ENCODE measurements at regions not wholly inside any gene's neighbourhood (a gene's known extent, or its start where the extent isn't known, plus 50 kb on each side); places are given as distances from the start of the nearest gene placed in this dataset.
"Not testable (repeated sequence)": the region's sequence is repeated elsewhere in the genome, so short reads cannot be mapped to it uniquely, and the experiment has no call there.

DNA sequence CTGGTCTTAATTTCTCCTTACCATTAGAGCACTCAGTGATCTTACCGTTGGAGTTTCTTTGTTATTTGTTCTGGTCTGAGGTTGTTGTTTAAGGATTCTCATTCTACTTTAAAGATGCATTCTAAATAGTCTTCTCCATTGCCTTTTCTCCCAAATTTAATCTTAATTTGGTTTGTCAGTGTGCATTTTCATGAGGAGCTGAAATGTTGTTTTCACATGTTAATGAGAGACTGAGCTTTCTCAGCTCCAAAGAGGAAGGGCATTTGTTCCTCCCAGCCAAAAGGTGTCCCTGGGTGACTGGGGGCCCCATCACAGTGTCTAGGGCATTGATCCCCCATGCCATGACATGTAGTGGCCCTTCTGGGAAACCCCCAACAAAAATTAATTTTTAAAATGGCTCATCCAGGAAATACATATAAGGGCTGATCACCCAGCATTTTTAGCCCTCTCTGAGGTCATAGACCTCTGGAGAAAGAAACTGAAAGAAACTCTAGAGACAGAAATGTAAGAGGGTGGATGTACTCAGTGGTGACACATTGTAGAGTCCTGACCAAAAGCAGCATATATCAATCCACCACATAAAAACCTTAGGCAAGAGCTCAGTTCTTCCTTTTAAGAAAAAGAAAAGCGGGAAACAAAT is 240.4 kb upstream of the RAI14 start:
- Mint-ChIP-seq H3K27ac (ENCODE audit: unreplicated experiment) (no peak overlapping the region), H3K27me3 (ENCODE audit: low read depth) (peaks cover 3% of the 10 kb centered on the region), H3K4me1 (peaks cover 22% of the 10 kb centered on the region), H3K36me3 (ENCODE audit: low read depth) (peaks cover 4% of the 10 kb centered on the region), H3K4me3 (no peak overlapping the region), H3K9me3 (peaks cover 6% of the 10 kb centered on the region)
- no peak for DNase-seq (ENCODE audit: low read depth, low spot score)
- TF ChIP-seq, protein P1, sequence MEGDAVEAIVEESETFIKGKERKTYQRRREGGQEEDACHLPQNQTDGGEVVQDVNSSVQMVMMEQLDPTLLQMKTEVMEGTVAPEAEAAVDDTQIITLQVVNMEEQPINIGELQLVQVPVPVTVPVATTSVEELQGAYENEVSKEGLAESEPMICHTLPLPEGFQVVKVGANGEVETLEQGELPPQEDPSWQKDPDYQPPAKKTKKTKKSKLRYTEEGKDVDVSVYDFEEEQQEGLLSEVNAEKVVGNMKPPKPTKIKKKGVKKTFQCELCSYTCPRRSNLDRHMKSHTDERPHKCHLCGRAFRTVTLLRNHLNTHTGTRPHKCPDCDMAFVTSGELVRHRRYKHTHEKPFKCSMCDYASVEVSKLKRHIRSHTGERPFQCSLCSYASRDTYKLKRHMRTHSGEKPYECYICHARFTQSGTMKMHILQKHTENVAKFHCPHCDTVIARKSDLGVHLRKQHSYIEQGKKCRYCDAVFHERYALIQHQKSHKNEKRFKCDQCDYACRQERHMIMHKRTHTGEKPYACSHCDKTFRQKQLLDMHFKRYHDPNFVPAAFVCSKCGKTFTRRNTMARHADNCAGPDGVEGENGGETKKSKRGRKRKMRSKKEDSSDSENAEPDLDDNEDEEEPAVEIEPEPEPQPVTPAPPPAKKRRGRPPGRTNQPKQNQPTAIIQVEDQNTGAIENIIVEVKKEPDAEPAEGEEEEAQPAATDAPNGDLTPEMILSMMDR (conservative IDR thresholded peaks at IDR 0.05): no peak

DNA sequence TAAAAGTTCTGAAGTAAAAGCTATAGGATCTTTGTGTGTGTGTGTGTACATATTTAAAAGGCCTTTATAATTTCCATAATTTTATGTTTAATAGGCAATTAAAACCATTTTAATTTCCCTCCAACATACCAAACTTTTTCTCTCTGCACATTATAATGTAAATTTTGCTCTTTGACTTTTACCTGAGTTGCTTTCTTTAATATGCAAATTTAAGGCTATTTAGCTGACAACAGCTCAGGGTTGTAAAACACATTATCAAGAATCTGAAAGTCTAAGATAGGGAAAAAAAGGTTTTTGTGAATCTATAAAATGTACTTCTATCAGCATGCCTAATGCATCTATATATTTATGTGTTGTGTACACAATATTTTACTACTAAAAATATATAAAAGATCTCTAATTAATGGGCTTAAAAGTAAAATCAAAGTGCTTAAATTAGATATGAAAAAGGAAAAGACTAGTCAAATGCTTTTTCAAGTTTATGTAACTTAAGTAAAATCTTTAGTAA is 239.6 kb upstream of the RAI14 start:
- Mint-ChIP-seq H3K36me3 (ENCODE audit: low read depth) (peaks cover 6% of the 10 kb centered on the region), H3K4me3 (no peak overlapping the region), H3K4me1 (peaks cover 16% of the 10 kb centered on the region), H3K27ac (ENCODE audit: unreplicated experiment) (no peak overlapping the region), H3K27me3 (ENCODE audit: low read depth) (peaks cover 3% of the 10 kb centered on the region), H3K9me3 (peaks cover 6% of the 10 kb centered on the region)
- TF ChIP-seq, protein P1 (conservative IDR thresholded peaks at IDR 0.05): no peak
- DNase-seq (ENCODE audit: low read depth, low spot score): no peak

DNA sequence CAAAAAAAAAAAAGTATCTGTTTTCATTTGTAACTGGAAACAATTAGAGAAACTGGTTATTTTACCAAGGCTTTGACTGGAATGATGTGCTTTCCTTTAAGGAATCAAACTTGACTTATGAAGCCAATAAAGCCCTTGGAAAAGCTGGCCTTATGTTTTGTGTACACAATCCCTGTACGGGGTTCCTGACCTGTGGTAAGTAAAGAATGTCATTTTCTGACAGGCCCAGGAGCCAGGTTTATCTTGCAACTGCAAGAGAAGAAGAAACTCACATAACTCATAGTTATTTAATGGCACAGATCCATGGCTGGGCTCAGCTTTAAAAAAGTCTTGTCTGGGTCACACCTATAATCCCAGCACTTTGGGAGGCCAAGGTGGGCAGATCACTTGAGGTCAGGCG is 235.9 kb upstream of the RAI14 start:
- H3K27me3 Mint-ChIP-seq (ENCODE audit: low read depth); H3K4me3 Mint-ChIP-seq; H3K9me3 Mint-ChIP-seq; H3K36me3 Mint-ChIP-seq (ENCODE audit: low read depth); H3K4me1 Mint-ChIP-seq; H3K27ac Mint-ChIP-seq (ENCODE audit: unreplicated experiment); DNase-seq (ENCODE audit: low read depth, low spot score): not testable (repeated sequence)

DNA sequence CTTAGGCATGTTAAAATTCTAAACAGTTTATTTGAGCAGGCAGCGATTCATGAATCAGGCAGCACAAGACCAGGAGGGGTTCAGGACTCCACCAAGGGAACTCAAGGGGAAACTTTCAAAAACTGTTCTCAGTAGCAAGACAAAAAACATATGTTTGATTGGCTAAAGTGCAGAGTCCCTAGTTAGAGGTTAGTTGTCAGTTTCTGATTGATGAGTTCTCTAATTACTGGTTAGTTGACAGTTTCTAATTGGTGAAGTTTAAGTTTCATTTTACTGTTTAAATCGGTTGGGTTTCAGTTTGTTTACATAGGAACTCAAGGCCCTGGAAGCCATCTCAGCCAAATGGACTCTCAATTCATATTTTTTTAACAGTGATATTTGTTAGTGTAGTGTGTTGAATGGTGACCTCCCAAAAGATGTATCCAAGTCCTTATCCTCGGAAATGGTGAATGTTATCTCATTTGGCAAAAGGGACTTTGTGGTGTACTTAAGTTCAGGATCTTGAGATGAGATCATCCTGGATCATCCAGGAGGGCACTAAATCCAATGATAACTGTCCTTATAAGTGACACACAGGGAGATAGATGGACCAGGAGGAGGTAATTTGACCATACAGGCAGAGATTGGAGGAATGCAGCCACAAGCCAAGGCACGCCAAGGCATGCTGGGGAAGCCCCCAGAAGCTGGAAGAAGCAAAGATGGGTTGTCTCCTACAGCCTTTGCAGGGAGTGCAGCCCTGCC is 219.2 kb upstream of the RAI14 start:
- Mint-ChIP-seq H3K36me3 (ENCODE audit: low read depth) (peaks cover 4% of the 10 kb centered on the region), H3K4me1 (peaks cover 3% of the 10 kb centered on the region), H3K27me3 (ENCODE audit: low read depth) (no peaks in the 10 kb centered on the region), H3K9me3 (peaks cover 6% of the 10 kb centered on the region), H3K27ac (ENCODE audit: unreplicated experiment) (peak overlapping the region; percentile 5), H3K4me3 (no peak overlapping the region)
- DNase-seq (ENCODE audit: low read depth, low spot score): no peak
- TF ChIP-seq, protein P1 (conservative IDR thresholded peaks at IDR 0.05): no peak

DNA sequence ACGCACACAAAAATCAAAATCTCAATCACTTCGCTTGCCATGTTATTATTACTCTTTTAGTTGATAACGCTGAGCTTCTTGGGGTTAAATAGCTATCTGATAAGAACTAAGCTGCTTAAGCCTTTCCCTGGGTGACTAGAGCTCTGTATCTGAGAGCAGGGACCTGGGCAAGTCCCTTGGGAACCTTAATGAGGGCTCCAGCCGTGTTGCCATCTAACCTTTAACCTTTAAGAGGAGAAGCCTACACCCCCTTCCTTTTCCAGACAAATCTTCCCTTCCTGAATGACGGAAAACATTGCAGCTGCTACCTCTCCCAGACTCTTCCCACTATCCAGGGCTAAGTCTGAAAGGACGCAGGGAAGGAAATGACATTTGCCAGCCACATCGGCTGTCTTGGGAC is 216.5 kb upstream of the RAI14 start:
- H3K9me3 Mint-ChIP-seq: peaks cover 9% of the 10 kb centered on the region

DNA sequence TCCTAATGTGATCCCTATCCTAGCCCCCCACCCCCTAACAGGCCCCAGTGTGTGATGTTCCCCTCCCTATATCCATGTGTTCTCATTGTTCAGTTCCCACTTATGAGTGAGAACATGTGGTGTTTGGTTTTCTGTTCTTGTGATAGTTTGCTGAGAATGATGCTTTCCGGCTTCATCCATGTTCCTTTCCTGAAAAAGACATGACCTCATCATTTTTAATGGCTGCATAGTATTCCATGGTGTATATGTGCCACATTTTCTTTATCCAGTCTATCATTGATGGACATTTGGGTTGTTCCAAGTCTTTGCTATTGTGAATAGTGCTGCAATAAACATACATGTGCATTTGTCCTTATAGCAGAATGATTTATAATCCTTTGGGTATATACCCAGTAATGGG is 214.4 kb upstream of the RAI14 start:
- not testable (repeated sequence) for H3K27me3 Mint-ChIP-seq (ENCODE audit: low read depth); H3K4me1 Mint-ChIP-seq; H3K9me3 Mint-ChIP-seq; H3K36me3 Mint-ChIP-seq (ENCODE audit: low read depth); H3K27ac Mint-ChIP-seq (ENCODE audit: unreplicated experiment); H3K4me3 Mint-ChIP-seq; DNase-seq (ENCODE audit: low read depth, low spot score)

More for the DNA sequence above, 216.5 kb upstream of the RAI14 start:
- Mint-ChIP-seq H3K4me3 (no peak overlapping the region), H3K27ac (ENCODE audit: unreplicated experiment) (no peak overlapping the region), H3K27me3 (ENCODE audit: low read depth) (no peaks in the 10 kb centered on the region), H3K4me1 (peaks cover 3% of the 10 kb centered on the region), H3K36me3 (ENCODE audit: low read depth) (peaks cover 3% of the 10 kb centered on the region)
- DNase-seq (ENCODE audit: low read depth, low spot score): no peak
- TF ChIP-seq, protein P1 (conservative IDR thresholded peaks at IDR 0.05): no peak

Measured in neural crest cell (in vitro differentiated cells).